Fibroblast of peridontal ligament (primary cell): ENCODE measurements at regions not wholly inside any gene's neighbourhood (a gene's known extent, or its start where the extent isn't known, plus 50 kb on each side); places are given as distances from the start of the nearest gene placed in this dataset.
"Not testable (repeated sequence)": the region's sequence is repeated elsewhere in the genome, so short reads cannot be mapped to it uniquely, and the experiment has no call there.

ENCODE experiments used
- DNase-seq: peaks from one replicate; pipeline ENCODE4 v3.0.0-alpha.2; 2010; ENCODE audit errors: extremely low read depth

- no peak for DNase-seq
Observed at GRCh38 chr7:111676167-111676566, 113.9 kb upstream of the IMMP2L start.

- DNase-seq = no peak
Observed at GRCh38 chr7:111672901-111673300, 110.6 kb upstream of the IMMP2L start.

- DNase-seq = no peak
Observed at GRCh38 chr7:111671927-111672326, 109.6 kb upstream of the IMMP2L start.

- DNase-seq = no peak
Observed at GRCh38 chr7:111668711-111669110, 106.4 kb upstream of the IMMP2L start.

GRCh38 chr7:111667488-111667887 lies 105.2 kb upstream of the IMMP2L start:
- DNase-seq = no peak

- DNase-seq = no peak
Observed at GRCh38 chr7:111666260-111666659, 104.0 kb upstream of the IMMP2L start.

- no peak for DNase-seq
Observed at GRCh38 chr7:111663771-111664170, 101.5 kb upstream of the IMMP2L start.

GRCh38 chr7:111662386-111662785 lies 100.1 kb upstream of the IMMP2L start:
- DNase-seq = no peak

GRCh38 chr7:111660478-111660877 lies 98.2 kb upstream of the IMMP2L start:
- DNase-seq = no peak

GRCh38 chr7:111658546-111658945 lies 96.3 kb upstream of the IMMP2L start:
- no peak for DNase-seq

GRCh38 chr7:111657018-111657417 lies 94.7 kb upstream of the IMMP2L start:
- no peak for DNase-seq

- DNase-seq = no peak
Observed at GRCh38 chr7:111654343-111654742, 92.1 kb upstream of the IMMP2L start.

- DNase-seq = no peak
Observed at GRCh38 chr7:111653846-111654245, 91.6 kb upstream of the IMMP2L start.

- peak; percentile 39 for DNase-seq
Observed at GRCh38 chr7:111650456-111650999, 88.2 kb upstream of the IMMP2L start.

GRCh38 chr7:111647881-111648280 lies 85.6 kb upstream of the IMMP2L start:
- peak; percentile 4 for DNase-seq

- DNase-seq = not testable (repeated sequence)
Observed at GRCh38 chr7:111644595-111644994, 82.3 kb upstream of the IMMP2L start.

- no peak for DNase-seq
Observed at GRCh38 chr7:111642373-111642772, 80.1 kb upstream of the IMMP2L start.

GRCh38 chr7:111640416-111640815 lies 78.1 kb upstream of the IMMP2L start:
- no peak for DNase-seq

- DNase-seq = peak; percentile 79
Observed at GRCh38 chr7:111639934-111640333, 77.6 kb upstream of the IMMP2L start.

GRCh38 chr7:111638078-111638477 lies 75.8 kb upstream of the IMMP2L start:
- DNase-seq = no peak

- DNase-seq = no peak
Observed at GRCh38 chr7:111633878-111634277, 71.6 kb upstream of the IMMP2L start.

- DNase-seq = no peak
Observed at GRCh38 chr7:111630862-111631261, 68.6 kb upstream of the IMMP2L start.

GRCh38 chr7:111622084-111622483 lies 59.8 kb upstream of the IMMP2L start:
- DNase-seq = no peak
